NCI-H2081 treated with DMSO at 0.1 percent for 48 hours (cell line): ENCODE measurements at regions not wholly inside any gene's neighbourhood (a gene's known extent, or its start where the extent isn't known, plus 50 kb on each side); places are given as distances from the start of the nearest gene placed in this dataset.

Source experiments
- DNase-seq: peaks from one replicate; lab custom pipeline; 2025; lab: John Stamatoyannopoulos, UW

GRCh38 chrX:69362856-69363255, 141.3 kb upstream of the NALF2 start:
- no peak for DNase-seq

GRCh38 chrX:69362354-69362753, 141.8 kb upstream of the NALF2 start:
- no peak for DNase-seq

GRCh38 chrX:69361311-69361845, 142.7 kb upstream of the NALF2 start:
- no peak for DNase-seq

GRCh38 chrX:69357317-69357716, 146.8 kb upstream of the NALF2 start:
- DNase-seq, result no peak

GRCh38 chrX:69324851-69325250, 159.6 kb upstream of the PJA1 start:
- DNase-seq, result no peak

- no peak for DNase-seq
Measured at GRCh38 chrX:69323786-69324720, 158.8 kb upstream of the PJA1 start.

- DNase-seq, result no peak
Measured at GRCh38 chrX:69321789-69322188, 156.5 kb upstream of the PJA1 start.

- no peak for DNase-seq
Measured at GRCh38 chrX:69321006-69321655, 155.9 kb upstream of the PJA1 start.

- no peak for DNase-seq
Measured at GRCh38 chrX:69320116-69320515, 154.9 kb upstream of the PJA1 start.

GRCh38 chrX:69319376-69319775, 154.1 kb upstream of the PJA1 start:
- DNase-seq, result no peak

- DNase-seq, result no peak
Measured at GRCh38 chrX:69318651-69319340, 153.5 kb upstream of the PJA1 start.

- DNase-seq, result no peak
Measured at GRCh38 chrX:69317721-69318120, 152.5 kb upstream of the PJA1 start.

- DNase-seq, result no peak
Measured at GRCh38 chrX:69314436-69315348, 149.4 kb upstream of the PJA1 start.

GRCh38 chrX:69313617-69314290, 148.5 kb upstream of the PJA1 start:
- DNase-seq, result no peak

- no peak for DNase-seq
Measured at GRCh38 chrX:69311936-69312670, 146.8 kb upstream of the PJA1 start.

- DNase-seq, result no peak
Measured at GRCh38 chrX:69309074-69309792, 144.0 kb upstream of the PJA1 start.

GRCh38 chrX:69307756-69308155, 142.5 kb upstream of the PJA1 start:
- DNase-seq, result no peak

- DNase-seq, result no peak
Measured at GRCh38 chrX:69307029-69307428, 141.8 kb upstream of the PJA1 start.

- DNase-seq, result no peak
Measured at GRCh38 chrX:69306063-69306404, 140.8 kb upstream of the PJA1 start.
